ENCODE measurements at regions not wholly inside any gene's neighbourhood (a gene's known extent, or its start where the extent isn't known, plus 50 kb on each side); places are given as distances from the start of the nearest gene placed in this dataset.

DNA sequence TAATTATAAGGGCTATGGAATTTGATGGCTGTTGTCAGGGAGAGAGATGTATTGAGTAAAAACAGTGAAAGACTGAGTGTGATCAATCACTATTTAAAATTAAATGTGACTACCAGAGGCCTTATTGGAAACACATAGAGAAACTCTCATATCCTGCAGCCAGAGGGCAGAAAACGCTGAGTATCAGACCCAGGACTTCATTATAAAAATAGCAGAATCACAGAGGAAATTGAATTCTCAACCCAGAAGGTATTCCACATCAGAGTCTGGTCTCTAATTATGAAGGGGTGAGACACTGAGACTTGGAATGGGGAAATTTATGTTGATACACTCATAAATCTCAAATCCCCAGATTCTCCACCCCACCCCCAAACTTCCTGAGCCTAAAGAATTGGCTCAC lies 69.5 kb upstream of the IL6 start:
- Histone ChIP-seq H3K9me3 (no peaks in the 10 kb centered on the region), H3K27me3 (replicated peaks; ENCODE audit: control insufficient read depth, insufficient read depth, low read length) (no peaks in the 10 kb centered on the region), H3K36me3 (ENCODE audit: control insufficient read depth, insufficient read depth, low read length) (no peaks in the 10 kb centered on the region), H3K4me3 (ENCODE audit: low read depth, low read length) (no peak overlapping the region), H3K4me1 (peaks cover 4% of the 10 kb centered on the region; the same call in 1 of the 2 replicates)
- ChIA-PET CTCF (interaction anchor here (0.5 kb wide), 1 partner anchor 94 kb away, joined by 5 read pairs; no protein-coding TSS in a partner anchor), POLR2A (no interaction called here)
- TF ChIP-seq, protein P1, sequence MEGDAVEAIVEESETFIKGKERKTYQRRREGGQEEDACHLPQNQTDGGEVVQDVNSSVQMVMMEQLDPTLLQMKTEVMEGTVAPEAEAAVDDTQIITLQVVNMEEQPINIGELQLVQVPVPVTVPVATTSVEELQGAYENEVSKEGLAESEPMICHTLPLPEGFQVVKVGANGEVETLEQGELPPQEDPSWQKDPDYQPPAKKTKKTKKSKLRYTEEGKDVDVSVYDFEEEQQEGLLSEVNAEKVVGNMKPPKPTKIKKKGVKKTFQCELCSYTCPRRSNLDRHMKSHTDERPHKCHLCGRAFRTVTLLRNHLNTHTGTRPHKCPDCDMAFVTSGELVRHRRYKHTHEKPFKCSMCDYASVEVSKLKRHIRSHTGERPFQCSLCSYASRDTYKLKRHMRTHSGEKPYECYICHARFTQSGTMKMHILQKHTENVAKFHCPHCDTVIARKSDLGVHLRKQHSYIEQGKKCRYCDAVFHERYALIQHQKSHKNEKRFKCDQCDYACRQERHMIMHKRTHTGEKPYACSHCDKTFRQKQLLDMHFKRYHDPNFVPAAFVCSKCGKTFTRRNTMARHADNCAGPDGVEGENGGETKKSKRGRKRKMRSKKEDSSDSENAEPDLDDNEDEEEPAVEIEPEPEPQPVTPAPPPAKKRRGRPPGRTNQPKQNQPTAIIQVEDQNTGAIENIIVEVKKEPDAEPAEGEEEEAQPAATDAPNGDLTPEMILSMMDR (IDR thresholded peaks at IDR 0.05; ENCODE audit: insufficient read depth in 1 of 2, low read depth in 1 of 2, low read length in 1 of 2, severe bottlenecking in 1 of 2, unreplicated experiment in 1 of 2) = no peak
- BruUV-seq (replicated peaks) = no TSS peak
- Mint-ChIP-seq H3K36me3 (ENCODE audit: insufficient read depth, unreplicated experiment) (no peaks in the 10 kb centered on the region), H3K27me3 (ENCODE audit: insufficient read depth, unreplicated experiment) (no peaks in the 10 kb centered on the region), H3K9me3 (ENCODE audit: unreplicated experiment) (peaks cover under 1% of the 10 kb centered on the region), H3K27ac (ENCODE audit: unreplicated experiment) (no peak overlapping the region), H3K4me3 (ENCODE audit: unreplicated experiment) (no peak overlapping the region), H3K4me1 (ENCODE audit: low read depth, unreplicated experiment) (peaks cover 6% of the 10 kb centered on the region)
- DNase-seq = no peak
- intact Hi-C loops (cut with micrococcal nuclease; ENCODE audit: unreplicated experiment) = loop anchor here (5.0 kb wide), 1 partner anchor 70 kb away; the partner anchor contains the start of gene IL6

GRCh38 chr7:22655781-22656180 lies 71.2 kb upstream of the IL6 start:
- ChIA-PET POLR2A (no interaction called here), CTCF (no interaction called here)
- Histone ChIP-seq H3K27me3 (replicated peaks; ENCODE audit: control insufficient read depth, insufficient read depth, low read length) (no peaks in the 10 kb centered on the region), H3K36me3 (ENCODE audit: control insufficient read depth, insufficient read depth, low read length) (no peaks in the 10 kb centered on the region), H3K9me3 (no peaks in the 10 kb centered on the region), H3K4me3 (ENCODE audit: low read depth, low read length) (no peak overlapping the region), H3K4me1 (peaks cover 4% of the 10 kb centered on the region; the same call in 1 of the 2 replicates)
- no peak for DNase-seq
- TF ChIP-seq, protein P1 (IDR thresholded peaks at IDR 0.05; ENCODE audit: insufficient read depth in 1 of 2, low read depth in 1 of 2, low read length in 1 of 2, severe bottlenecking in 1 of 2, unreplicated experiment in 1 of 2) = no peak
- intact Hi-C loops (cut with micrococcal nuclease; ENCODE audit: unreplicated experiment) = loop anchor here (5.0 kb wide), 1 partner anchor 72 kb away; the partner anchor contains the start of gene IL6
- no peaks in the 10 kb centered on the region for H3K27me3 Mint-ChIP-seq (ENCODE audit: insufficient read depth, unreplicated experiment)
- no peaks in the 10 kb centered on the region for H3K36me3 Mint-ChIP-seq (ENCODE audit: insufficient read depth, unreplicated experiment)
- H3K9me3 Mint-ChIP-seq (ENCODE audit: unreplicated experiment) = peaks cover 14% of the 10 kb centered on the region
- peaks cover 6% of the 10 kb centered on the region for H3K4me1 Mint-ChIP-seq (ENCODE audit: low read depth, unreplicated experiment)
- H3K4me3 Mint-ChIP-seq (ENCODE audit: unreplicated experiment) = no peak overlapping the region
- no TSS peak for BruUV-seq (replicated peaks)
- no peak overlapping the region for H3K27ac Mint-ChIP-seq (ENCODE audit: unreplicated experiment)

- Mint-ChIP-seq H3K27ac (ENCODE audit: unreplicated experiment) (no peak overlapping the region), H3K27me3 (ENCODE audit: insufficient read depth, unreplicated experiment) (no peaks in the 10 kb centered on the region), H3K4me3 (ENCODE audit: unreplicated experiment) (no peak overlapping the region), H3K36me3 (ENCODE audit: insufficient read depth, unreplicated experiment) (peaks cover 5% of the 10 kb centered on the region), H3K4me1 (ENCODE audit: low read depth, unreplicated experiment) (peaks cover 6% of the 10 kb centered on the region), H3K9me3 (ENCODE audit: unreplicated experiment) (peaks cover 23% of the 10 kb centered on the region)
- ChIA-PET POLR2A (no interaction called here), CTCF (no interaction called here)
- no TSS peak for BruUV-seq (replicated peaks)
- Histone ChIP-seq H3K9me3 (no peaks in the 10 kb centered on the region), H3K4me3 (ENCODE audit: low read depth, low read length) (no peak overlapping the region), H3K36me3 (ENCODE audit: control insufficient read depth, insufficient read depth, low read length) (no peaks in the 10 kb centered on the region), H3K4me1 (peaks cover 4% of the 10 kb centered on the region; the same call in 1 of the 2 replicates), H3K27me3 (replicated peaks; ENCODE audit: control insufficient read depth, insufficient read depth, low read length) (no peaks in the 10 kb centered on the region)
- DNase-seq = no peak
- intact Hi-C loops (cut with micrococcal nuclease; ENCODE audit: unreplicated experiment) = loop anchor here (5.0 kb wide), 1 partner anchor 72 kb away; the partner anchor contains the start of gene IL6
- TF ChIP-seq, protein P1 (IDR thresholded peaks at IDR 0.05; ENCODE audit: insufficient read depth in 1 of 2, low read depth in 1 of 2, low read length in 1 of 2, severe bottlenecking in 1 of 2, unreplicated experiment in 1 of 2) = no peak
Observed at GRCh38 chr7:22654831-22655230, 72.2 kb upstream of the IL6 start.

Data from Caco-2 (cell line).